RCC 7860 (cell line): ENCODE measurements at regions not wholly inside any gene's neighbourhood (a gene's known extent, or its start where the extent isn't known, plus 50 kb on each side); places are given as distances from the start of the nearest gene placed in this dataset.
A peak's percentile ranks its signal among the peaks of the same experiment; 100 is the strongest.
"Not testable (repeated sequence)": the region's sequence is repeated elsewhere in the genome, so short reads cannot be mapped to it uniquely, and the experiment has no call there.

Source experiments
- DNase-seq: peaks from one replicate; pipeline ENCODE4 v3.0.0-alpha.2; 2015; ENCODE audit warnings: low spot score
- FAIRE-seq: peaks from 2 replicates; lab custom pipeline; 2012; peaks lifted over from hg19 to GRCh38; lab: Jason Lieb, UNC

DNA sequence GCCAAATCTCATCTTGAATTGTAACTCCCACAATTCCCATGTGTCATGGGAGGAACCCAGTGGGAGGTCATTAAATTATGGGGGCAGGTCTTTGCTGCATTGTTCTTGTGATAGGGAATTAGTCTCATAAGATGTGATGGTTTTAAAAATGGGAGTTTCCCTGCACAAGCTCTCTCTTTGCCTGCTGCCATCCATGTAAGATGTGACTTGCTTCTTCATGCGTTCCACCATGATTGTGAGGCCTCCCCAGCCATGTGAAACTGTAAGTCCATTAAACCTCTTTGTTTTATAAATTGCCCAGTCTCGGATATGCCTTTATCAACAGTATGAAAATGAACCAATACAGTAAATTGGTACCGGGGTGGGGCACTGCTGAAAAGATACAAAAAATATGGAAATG, 974.5 kb downstream of the MCTP2 start:
- FAIRE-seq, DNase-seq: not testable (repeated sequence)

DNA sequence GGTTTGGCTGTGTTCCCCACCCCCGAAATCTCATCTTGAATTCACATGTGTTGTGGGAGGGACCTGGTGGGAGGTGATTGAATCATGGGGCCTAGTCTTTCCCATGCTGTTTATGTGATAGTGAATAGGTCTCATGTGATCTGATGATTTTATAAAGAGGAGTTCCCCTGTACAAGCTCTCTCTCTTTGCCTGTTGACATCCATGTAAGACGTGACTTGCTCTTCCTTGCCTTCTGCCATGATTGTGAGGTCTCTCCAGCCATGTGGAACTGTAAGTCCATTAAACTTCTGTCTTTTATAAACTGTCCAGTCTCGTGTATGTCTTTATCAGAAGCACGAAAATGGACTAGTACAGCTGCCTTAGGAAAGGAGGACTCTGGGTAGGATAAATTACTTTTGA, 976.7 kb downstream of the MCTP2 start:
- FAIRE-seq: no peak
- DNase-seq: no peak

DNA sequence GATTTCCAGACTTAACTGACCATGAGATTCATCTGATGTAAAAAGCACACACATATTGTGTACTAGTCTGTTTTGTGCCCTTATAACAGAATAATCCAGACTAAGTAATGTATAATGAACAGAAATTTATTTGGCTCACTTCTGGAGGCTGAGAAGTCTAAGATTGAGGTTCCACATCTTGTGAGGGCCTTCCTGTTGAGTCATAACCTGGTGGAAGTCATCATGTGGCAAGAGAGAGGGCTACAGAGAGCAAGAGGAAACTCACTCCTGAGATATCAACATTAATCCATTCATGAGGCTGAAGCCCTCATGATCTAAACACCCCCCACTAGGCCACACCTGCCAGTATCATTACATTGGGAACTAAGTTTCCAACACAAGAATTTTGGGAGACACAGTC, 977.6 kb downstream of the MCTP2 start:
- FAIRE-seq: no peak

DNA sequence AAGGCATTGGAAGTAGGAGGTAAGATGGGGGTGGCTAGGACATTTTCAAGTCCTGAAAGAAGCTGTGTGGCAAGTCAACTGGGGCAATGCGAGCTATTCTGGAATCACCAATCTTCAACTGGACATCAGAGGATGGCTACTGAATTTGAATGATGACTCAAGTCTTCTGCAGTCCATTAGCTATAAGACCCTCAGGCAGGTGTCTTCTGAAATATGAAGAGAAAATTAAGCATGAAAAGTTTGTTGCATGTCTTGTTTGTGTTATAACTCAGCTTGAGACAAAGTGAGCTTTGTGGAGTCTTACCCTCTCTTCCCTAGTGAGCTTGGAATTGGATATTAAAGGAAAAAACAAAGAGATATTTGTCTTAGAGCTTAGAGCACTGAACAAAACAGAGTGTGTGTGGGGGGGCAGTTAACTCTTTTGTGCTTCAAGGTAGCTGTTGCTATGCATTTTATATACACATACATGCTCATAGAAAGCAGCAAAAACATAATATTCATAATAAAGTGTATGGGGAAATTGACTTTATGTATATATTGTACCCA, 979.1 kb downstream of the MCTP2 start:
- DNase-seq (no peak), FAIRE-seq (no peak)

More for the DNA sequence above, 977.6 kb downstream of the MCTP2 start:
- DNase-seq: no peak

DNA sequence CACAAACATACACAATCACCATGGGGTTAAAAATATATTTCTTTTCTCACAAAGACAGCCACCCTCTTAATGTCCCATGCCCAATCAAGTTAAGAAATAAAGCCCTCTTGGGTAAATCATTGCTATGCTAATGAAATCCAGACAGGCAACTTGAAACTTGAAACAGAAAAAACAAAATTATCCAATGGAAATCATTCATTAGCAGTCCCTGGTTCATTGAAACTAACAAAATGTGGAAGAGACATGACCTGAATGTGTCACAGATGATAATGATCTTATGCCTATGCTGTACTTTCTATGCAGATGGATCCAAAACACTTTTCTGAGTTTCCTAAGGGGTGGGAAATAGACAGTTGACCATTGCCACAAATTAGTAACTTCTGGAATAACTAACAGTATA, 983.7 kb downstream of the MCTP2 start:
- DNase-seq: no peak
- FAIRE-seq: no peak

DNA sequence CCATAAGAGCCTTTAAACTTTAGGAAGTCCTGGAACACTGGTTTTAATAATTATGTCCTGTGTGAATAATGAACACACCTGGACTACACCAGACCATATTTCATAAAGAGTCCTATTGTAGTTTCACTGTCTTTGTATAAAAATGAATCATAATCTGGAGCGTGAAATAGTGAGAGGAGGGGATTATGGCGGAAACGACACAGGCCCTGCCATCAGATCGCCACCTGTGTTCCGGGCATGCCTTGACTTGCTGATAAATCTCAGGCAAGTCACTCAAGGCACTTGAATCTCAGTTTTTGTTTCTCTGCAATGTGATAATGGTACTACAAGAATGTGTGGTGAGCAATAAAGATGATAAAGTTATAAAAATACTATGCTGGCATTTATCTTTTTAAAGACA, 995.5 kb downstream of the MCTP2 start:
- no peak for FAIRE-seq

DNA sequence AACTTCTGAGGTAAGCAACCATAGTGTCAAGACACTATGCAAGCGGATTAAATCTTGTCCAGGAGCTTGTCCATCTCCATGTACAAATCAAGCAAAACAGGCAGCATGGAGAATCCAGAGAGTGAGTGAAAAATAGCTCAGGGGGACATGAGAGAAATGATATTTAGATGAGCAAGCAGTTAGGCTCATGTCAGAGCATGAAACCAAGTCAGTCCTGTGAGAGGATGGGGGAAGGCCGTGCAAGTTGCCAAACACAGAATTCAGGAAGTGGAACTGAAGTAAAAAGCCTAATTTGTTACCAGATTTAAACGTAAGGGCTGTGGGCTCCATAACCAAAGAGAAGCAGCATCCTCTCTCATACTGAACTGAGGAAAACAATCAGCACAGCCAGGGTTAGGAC, 995.9 kb downstream of the MCTP2 start:
- no peak for DNase-seq
- FAIRE-seq: no peak

More for the DNA sequence above, 995.5 kb downstream of the MCTP2 start:
- DNase-seq: no peak

DNA sequence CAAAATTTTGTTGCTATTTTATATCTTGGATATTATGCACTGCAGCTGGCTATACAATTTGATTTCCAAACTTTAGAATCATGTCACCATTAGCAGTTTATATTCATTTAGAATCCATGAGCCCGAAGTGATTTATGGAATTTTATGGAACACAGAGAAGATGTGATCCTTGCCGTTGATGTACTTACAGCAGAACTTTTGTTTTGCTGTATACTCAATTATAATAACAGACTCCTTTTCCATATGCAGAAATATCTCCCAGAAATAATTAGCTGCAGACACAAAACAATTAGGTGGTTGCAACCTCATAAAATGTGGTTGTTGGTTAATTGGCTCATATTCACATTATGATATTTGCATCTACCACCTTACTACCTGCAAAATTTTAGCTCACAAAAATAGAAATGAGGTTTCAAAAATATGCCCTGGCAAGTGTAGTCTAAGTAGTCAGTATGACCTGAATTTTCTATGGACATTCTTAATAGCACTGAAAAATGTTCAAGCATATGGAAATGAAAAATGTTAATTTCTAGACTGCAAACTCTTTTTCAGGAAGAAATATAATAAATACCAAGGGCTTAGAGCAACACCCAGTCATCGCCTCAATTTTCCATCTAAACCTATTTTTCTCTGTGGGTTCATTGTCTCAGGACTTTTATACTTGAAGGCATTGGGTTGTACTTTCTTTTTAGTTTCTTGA, 997.6 kb downstream of the MCTP2 start:
- FAIRE-seq: no peak
- DNase-seq: no peak

DNA sequence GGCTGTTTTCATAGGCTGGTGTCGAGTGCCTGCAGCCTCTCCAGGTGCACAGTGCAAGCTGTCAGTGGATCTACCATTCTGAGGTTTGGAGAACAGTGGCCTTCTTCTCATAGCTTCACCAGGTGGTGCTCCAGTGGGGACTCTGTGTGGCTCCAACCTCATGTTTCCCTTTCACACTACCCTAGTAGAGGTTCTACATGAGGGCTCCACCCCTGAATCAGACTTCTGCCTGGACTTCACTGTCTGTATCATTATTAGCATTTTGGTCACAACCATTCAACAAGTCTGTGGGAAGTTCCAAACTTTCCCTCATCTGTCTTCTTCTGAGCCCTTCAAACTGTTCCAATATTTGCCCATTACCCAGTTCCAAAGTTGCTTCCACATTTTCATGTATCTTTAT, 1003.7 kb downstream of the MCTP2 start:
- FAIRE-seq: no peak
- DNase-seq: no peak

DNA sequence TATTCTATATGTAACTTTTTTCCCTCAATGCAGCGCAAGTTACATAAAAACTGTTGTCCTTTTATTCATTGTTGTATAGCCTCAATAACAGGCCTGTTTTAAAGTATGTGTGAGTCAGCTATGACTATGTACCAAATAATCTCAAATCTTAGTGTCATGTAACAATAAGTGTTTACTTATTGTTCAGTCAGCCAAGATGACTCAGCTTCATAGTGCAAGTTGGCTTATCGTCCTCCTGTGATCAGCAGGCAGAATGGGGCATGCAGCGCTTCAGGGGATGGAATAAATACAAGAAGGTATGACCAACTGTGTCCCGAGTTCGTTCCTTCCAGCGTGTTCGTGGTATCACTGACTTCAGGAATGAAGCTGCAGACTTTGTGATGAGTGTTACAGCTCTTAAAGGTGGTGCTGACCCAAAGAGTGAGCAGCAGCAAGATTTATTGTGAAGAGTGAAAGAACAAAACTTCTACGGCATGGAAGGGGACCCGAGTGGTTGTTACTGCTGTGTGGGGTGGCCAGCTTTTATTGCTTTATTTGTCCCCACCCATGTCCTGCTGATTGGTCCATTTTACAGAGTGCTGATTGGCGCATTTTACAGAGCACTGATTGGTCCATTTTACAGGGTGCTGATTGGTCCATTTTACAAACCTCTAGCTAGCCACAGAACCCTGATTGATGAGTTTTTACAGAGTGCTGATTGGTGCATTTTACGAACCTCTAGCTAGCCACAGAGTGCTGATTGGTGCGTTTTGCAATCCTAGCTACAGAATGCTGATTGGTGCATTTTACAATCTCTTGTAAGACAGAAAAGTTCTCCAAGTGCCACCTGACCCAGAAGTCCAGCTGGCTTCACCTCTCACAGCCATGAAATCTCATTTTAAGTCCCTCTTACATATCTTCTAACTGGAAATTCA, 1016.0 kb downstream of the MCTP2 start:
- DNase-seq (peak; percentile 88), FAIRE-seq (peak; percentile 81)

DNA sequence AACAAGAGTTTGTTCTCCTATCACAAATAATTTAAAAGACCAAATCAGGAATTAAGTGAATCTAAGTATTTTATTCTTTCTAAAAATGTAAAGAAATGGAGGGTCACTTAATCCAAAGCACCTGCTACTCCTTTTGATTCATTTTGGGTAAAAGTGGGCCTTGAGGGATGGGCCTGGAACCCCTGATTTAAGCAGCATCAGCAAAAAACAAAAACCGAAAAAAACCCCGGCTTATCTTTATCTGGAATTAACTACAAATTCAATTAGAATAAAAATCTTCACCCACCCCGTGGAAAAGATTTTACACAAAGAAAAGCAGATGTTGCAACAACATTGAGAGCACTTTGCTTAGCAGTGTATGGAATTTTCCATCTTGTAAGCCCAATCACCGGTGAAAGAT, 1018.2 kb downstream of the MCTP2 start:
- DNase-seq: no peak
- FAIRE-seq: no peak

DNA sequence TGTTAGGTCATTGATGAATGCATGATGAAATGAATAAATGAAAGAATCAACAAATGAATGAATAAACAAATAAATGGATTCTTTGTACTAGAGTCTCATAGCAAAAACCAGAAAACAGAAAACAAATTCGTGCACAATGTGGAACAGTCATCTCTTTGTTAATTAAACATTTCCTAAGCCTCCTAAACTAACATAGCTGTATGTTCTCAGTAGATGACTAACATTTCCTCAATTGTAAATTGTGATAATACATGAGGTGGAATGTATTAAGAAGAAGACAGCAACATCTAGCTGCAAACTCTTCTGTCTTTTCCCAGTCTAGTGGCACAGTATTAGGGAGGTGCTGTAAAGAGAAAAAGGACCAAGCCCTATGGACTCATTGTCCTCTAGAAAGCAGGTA, 1021.0 kb downstream of the MCTP2 start:
- FAIRE-seq (no peak), DNase-seq (no peak)

DNA sequence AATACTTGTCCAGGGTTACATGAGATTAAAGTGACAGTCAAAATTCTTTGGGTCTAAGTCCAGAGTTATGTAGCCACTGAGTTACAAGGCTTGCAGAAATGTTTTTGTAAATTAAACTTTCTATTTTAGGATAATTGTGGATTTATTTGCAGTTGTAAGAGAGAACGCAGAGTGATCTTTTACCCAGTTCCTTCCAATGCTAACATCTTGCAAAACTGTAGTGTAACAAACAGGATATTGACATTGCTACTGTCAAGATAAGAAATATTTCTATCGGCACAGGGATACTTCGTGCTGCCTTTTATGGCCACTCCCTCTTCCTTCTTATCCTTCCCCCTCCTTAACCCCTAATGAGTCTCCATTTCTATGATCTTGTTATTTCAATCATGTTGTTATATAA, 1022.9 kb downstream of the MCTP2 start:
- DNase-seq (no peak), FAIRE-seq (no peak)

DNA sequence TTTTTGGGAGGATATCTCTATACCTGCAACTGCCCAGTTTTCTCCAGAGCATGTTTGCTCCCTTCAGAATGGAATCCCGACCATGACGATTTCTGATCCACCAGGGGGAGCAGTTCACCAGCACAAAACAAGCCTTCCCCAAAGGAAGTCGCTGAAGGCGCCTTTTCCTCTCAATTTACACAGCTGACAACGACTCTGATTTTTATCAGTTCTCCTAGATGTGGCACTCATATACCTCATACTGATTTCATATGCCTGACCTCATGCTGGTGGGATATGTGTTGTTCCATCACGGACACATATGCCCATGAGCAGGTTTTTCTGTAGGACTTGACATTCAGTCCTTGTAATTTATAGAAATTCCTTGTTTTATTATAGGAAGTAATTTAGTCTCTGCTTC, 1028.2 kb downstream of the MCTP2 start:
- DNase-seq: peak; percentile 49
- peak; percentile 22 for FAIRE-seq

DNA sequence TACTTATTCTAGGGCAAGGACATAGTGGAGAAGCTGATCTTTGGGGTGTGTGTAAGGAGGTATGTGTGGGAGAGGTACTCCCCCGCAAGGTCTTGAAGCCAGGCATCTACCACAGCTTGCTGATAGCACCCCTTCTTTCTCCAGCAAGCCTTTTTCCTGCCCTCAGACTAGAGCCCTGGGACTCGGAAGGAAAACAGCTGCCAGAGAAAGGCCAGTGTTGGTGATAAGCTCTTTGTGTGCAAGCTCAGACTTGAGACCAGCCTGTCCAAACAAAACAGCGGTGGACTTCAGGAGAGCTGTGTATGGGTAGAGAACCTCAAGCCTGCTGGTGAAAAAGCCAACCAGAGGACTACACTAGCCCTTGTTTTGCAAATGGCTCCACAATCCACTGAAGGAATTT, 1028.6 kb downstream of the MCTP2 start:
- FAIRE-seq (no peak), DNase-seq (no peak)

DNA sequence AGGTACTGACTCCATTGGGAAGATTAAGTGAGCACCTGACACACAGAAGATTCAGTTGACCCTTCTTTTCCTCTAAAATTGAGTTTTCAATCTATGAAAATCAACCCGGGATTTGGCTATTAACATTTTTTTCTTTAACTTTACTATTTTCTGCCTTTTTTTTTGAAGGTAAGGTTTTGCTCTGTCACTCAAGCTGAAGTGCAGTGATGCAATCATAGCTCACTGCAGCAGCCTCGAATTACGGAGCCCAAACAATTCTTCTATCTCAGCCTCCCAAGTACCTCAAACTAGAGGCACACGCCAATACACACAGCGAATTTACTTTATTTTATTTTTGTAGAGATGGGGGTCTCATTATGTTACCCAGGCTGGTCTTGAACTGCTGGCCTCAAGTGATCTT, 1029.5 kb downstream of the MCTP2 start:
- no peak for FAIRE-seq
- DNase-seq: no peak

DNA sequence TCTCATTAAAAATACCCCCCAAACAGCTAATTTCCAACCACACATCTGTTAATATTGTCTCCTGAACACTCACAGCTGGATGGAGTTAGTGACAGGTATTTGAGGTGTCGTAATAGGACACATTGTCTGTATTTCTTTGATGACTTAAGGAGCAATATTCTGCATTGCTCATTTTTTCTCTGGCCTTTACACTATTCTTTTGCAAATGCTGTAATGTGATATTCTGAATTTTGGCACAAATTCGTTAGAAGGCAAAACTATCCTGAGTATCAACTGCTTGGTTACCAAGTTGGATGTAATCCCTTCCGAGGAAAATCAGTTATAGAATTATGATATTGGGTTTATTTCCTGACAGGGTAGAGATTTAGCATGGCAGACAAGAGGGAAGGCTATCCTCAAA, 1030.2 kb downstream of the MCTP2 start:
- DNase-seq (no peak), FAIRE-seq (no peak)

DNA sequence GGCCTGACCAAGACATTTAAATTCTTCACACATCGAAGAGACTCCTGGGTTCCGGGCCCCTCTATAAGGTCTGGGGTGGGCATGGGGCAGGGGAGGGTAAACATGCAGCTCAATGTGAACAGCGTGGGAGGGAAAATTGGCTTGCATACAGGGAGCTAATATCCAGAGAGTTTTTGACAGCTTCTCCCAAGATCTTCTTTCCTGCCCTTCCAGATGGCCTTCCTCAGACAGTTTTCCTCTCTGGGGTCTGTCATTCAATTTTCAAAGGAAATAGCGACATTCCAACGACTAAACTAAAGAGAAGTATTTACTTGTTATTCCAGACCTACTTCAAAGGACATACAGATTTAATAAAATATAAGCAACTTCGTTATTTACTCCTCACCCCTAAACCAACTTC, 1030.6 kb downstream of the MCTP2 start:
- no peak for FAIRE-seq
- DNase-seq: no peak

DNA sequence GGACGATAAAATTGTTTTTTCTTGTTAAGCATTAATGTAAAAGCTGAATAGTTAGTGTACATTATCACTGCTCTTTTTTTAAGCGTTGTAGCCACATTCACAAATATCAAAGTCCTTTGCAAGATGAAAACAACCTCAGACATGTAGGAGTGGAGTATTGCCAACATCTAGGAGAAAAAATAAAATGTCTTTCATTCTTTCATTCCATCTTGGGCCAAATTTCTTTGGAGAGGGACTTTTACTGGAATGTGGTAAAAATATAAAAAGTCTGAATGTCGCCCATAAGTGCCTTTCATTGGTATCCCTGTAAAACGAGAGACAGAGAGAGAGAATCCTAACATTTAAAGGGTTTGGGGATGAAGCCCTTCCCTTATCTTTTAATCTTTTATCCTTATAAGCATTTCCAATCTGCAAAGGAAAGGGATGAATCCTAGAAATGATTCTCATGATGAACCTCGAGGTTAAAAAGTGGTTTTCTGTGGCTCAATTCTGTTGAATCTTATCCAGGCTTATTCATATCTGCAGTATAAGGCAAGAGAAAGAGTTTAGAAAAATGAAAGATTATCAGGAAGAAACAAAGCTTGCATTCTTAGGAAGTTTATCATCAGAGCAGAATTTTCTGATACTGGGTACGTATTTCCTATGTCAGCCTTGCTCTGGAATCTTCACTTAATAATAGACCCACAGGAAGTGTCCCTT, 1031.7 kb downstream of the MCTP2 start:
- DNase-seq (no peak), FAIRE-seq (no peak)

DNA sequence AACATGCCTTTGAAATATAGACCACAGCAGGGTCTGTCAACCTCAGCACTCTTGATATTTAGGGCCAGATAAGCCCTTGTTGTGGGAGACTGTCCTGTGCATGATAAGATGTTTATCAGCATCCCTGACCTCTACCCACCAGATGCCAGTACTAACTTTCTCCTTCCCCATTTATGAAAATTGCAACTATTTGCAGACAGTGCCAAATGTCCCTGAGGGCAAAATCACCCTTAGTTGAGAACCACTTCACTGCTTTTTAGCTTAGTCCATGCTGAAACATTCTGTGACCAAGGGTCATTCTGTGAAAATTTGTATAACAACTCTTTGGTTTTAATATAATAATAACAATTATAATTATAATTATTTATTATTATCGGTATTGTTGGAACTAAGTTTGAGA, 1032.4 kb downstream of the MCTP2 start:
- FAIRE-seq: no peak
- DNase-seq: no peak

DNA sequence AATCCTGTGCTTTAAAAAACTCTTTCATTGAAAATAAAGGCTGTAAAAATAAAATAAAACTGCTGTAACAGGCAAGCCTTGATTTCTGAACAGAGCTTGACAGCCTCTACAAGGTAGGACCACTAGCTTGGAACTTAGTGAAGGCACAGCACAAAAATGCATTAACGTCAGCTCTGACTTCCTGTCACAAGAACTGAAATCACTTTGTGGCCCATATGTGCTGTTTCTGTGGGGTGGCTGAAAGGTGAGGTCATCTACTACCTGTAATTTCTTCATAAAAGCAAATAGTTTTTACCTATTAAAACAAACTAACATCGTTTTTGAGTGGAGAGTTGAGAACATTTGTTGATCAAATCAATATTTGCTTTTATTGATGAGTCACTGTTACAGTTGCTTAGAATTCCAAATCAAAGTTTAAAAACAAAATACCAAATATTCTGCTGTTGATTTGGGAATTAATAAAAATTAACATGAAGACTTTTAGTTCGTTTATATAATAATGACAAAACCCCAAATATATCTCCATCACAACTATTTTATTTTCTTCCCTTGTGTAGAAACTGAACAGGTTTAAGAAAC, 1034.1 kb downstream of the MCTP2 start:
- DNase-seq (no peak), FAIRE-seq (no peak)
